ENCODE measurements at regions not wholly inside any gene's neighbourhood (a gene's known extent, or its start where the extent isn't known, plus 50 kb on each side); places are given as distances from the start of the nearest gene placed in this dataset.
A peak's percentile ranks its signal among the peaks of the same experiment; 100 is the strongest.

GRCh38 chr9:108162664-108163063 is 673.1 kb upstream of the KLF4 start:
- H3K4me2 ChIP-seq = no peak overlapping the region
- no peaks in the 10 kb centered on the region for H3K27me3 ChIP-seq (ENCODE audit: insufficient read depth, low read depth)
- H3K36me3 ChIP-seq (ENCODE audit: insufficient read depth) = no peaks in the 10 kb centered on the region
- peaks cover 24% of the 10 kb centered on the region for H3K4me1 ChIP-seq (ENCODE audit: low read depth, poor library complexity, severe bottlenecking)
- no peak overlapping the region for H2AFZ ChIP-seq (ENCODE audit: low read depth)
- no peak for TF ChIP-seq CTCF (conservative IDR thresholded peaks at IDR 0.05; ENCODE audit: low read depth, low read length)
- no peak overlapping the region for H3K9ac ChIP-seq
- no peak overlapping the region for H3K4me3 ChIP-seq (IDR thresholded peaks at IDR 0.05; ENCODE audit: insufficient read depth, low read depth, low read length)
- H4K20me1 ChIP-seq (ENCODE audit: insufficient read depth) = no peaks in the 10 kb centered on the region
- no peaks in the 10 kb centered on the region for H3K79me2 ChIP-seq (ENCODE audit: insufficient read depth, low read depth)
- H3K27ac ChIP-seq = no peak overlapping the region

- Histone ChIP-seq H4K20me1 (ENCODE audit: insufficient read depth) (no peaks in the 10 kb centered on the region), H3K4me3 (IDR thresholded peaks at IDR 0.05; ENCODE audit: insufficient read depth, low read depth, low read length) (no peak overlapping the region), H2AFZ (ENCODE audit: low read depth) (peak overlapping the region; percentile 72), H3K27me3 (ENCODE audit: insufficient read depth, low read depth) (no peaks in the 10 kb centered on the region), H3K9ac (no peak overlapping the region), H3K4me2 (peak overlapping the region; percentile 53; the same call in 1 of the 2 replicates), H3K36me3 (ENCODE audit: insufficient read depth) (no peaks in the 10 kb centered on the region), H3K4me1 (ENCODE audit: low read depth, poor library complexity, severe bottlenecking) (peaks cover 24% of the 10 kb centered on the region), H3K79me2 (ENCODE audit: insufficient read depth, low read depth) (no peaks in the 10 kb centered on the region), H3K27ac (peak overlapping the region; percentile 45; the same call in 1 of the 2 replicates)
- TF ChIP-seq CTCF (conservative IDR thresholded peaks at IDR 0.05; ENCODE audit: low read depth, low read length) = no peak
Observed at GRCh38 chr9:108161503-108161902, 671.9 kb upstream of the KLF4 start.

- Histone ChIP-seq H3K4me3 (IDR thresholded peaks at IDR 0.05; ENCODE audit: insufficient read depth, low read depth, low read length) (no peak overlapping the region), H3K4me2 (peak overlapping the region; percentile 53), H3K79me2 (ENCODE audit: insufficient read depth, low read depth) (no peaks in the 10 kb centered on the region), H2AFZ (ENCODE audit: low read depth) (peak overlapping the region; percentile 72), H3K27me3 (ENCODE audit: insufficient read depth, low read depth) (no peaks in the 10 kb centered on the region), H4K20me1 (ENCODE audit: insufficient read depth) (no peaks in the 10 kb centered on the region), H3K36me3 (ENCODE audit: insufficient read depth) (no peaks in the 10 kb centered on the region), H3K4me1 (ENCODE audit: low read depth, poor library complexity, severe bottlenecking) (peaks cover 24% of the 10 kb centered on the region), H3K27ac (peak overlapping the region; percentile 45), H3K9ac (no peak overlapping the region; the same call in 1 of the 2 replicates)
- TF ChIP-seq CTCF (conservative IDR thresholded peaks at IDR 0.05; ENCODE audit: low read depth, low read length) = no peak
Observed at GRCh38 chr9:108160706-108161355, 671.3 kb upstream of the KLF4 start.

GRCh38 chr9:108160039-108160438 is 670.5 kb upstream of the KLF4 start:
- TF ChIP-seq CTCF (conservative IDR thresholded peaks at IDR 0.05; ENCODE audit: low read depth, low read length) = no peak
- Histone ChIP-seq H3K36me3 (ENCODE audit: insufficient read depth) (no peaks in the 10 kb centered on the region), H3K4me2 (peak overlapping the region; percentile 53), H3K4me1 (ENCODE audit: low read depth, poor library complexity, severe bottlenecking) (peaks cover 24% of the 10 kb centered on the region), H3K79me2 (ENCODE audit: insufficient read depth, low read depth) (no peaks in the 10 kb centered on the region), H3K27me3 (ENCODE audit: insufficient read depth, low read depth) (no peaks in the 10 kb centered on the region), H3K27ac (no peak overlapping the region), H4K20me1 (ENCODE audit: insufficient read depth) (no peaks in the 10 kb centered on the region), H3K4me3 (IDR thresholded peaks at IDR 0.05; ENCODE audit: insufficient read depth, low read depth, low read length) (no peak overlapping the region), H2AFZ (ENCODE audit: low read depth) (no peak overlapping the region), H3K9ac (no peak overlapping the region)

All from KMS-11 (cell line).